Stomach (tissue), 4 donors: ENCODE measurements at regions not wholly inside any gene's neighbourhood (a gene's known extent, or its start where the extent isn't known, plus 50 kb on each side); places are given as distances from the start of the nearest gene placed in this dataset.

Experiments
- EP300 ChIP-seq: sonication (generic); formaldehyde crosslinking; IDR thresholded peaks from one replicate; pipeline ENCODE4 v1.6.1; 2017; ENCODE audit warnings: antibody characterized with exemption
- POLR2A ChIP-seq, 4 donors: fragments of 450-650 bp; IDR thresholded peaks; one replicate each; pipeline ENCODE4 v1.6.1; 2016; ENCODE audit warnings: antibody characterized with exemption in 4 of 4, control low read depth in 2 of 4, mild to moderate bottlenecking in 1 of 4, moderate library complexity in 1 of 4
- POLR2AphosphoS5 ChIP-seq, 3 donors: sonication (generic); formaldehyde crosslinking; IDR thresholded peaks; one replicate each; pipeline ENCODE4 v1.6.1; 2016; ENCODE audit warnings: antibody characterized with exemption in 3 of 3
- TF ChIP-seq, protein P1 (sequence below), 7 experiments: fragments of 450-650 bp in 4 of 7; fragments of 200-600 bp in 3 of 7; sonication (generic) in 3 of 7; IDR thresholded peaks; one replicate each; pipeline ENCODE4 v1.5.1; 2016 to 2019; ENCODE audit warnings: antibody characterized with exemption in 7 of 7, control low read depth in 2 of 7, mild to moderate bottlenecking in 1 of 7

- TF ChIP-seq, protein P1, sequence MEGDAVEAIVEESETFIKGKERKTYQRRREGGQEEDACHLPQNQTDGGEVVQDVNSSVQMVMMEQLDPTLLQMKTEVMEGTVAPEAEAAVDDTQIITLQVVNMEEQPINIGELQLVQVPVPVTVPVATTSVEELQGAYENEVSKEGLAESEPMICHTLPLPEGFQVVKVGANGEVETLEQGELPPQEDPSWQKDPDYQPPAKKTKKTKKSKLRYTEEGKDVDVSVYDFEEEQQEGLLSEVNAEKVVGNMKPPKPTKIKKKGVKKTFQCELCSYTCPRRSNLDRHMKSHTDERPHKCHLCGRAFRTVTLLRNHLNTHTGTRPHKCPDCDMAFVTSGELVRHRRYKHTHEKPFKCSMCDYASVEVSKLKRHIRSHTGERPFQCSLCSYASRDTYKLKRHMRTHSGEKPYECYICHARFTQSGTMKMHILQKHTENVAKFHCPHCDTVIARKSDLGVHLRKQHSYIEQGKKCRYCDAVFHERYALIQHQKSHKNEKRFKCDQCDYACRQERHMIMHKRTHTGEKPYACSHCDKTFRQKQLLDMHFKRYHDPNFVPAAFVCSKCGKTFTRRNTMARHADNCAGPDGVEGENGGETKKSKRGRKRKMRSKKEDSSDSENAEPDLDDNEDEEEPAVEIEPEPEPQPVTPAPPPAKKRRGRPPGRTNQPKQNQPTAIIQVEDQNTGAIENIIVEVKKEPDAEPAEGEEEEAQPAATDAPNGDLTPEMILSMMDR (IDR thresholded peaks at IDR 0.05) = no peak
- TF ChIP-seq POLR2A (IDR thresholded peaks at IDR 0.05) = no peak
- TF ChIP-seq EP300 = no peak
- no peak for TF ChIP-seq POLR2AphosphoS5 (IDR thresholded peaks at IDR 0.05)
Observed at GRCh38 chr5:168011096-168011495, 280.3 kb upstream of the WWC1 start.
